ENCODE measurements at regions not wholly inside any gene's neighbourhood (a gene's known extent, or its start where the extent isn't known, plus 50 kb on each side); places are given as distances from the start of the nearest gene placed in this dataset.
A peak's percentile ranks its signal among the peaks of the same experiment; 100 is the strongest.

DNA sequence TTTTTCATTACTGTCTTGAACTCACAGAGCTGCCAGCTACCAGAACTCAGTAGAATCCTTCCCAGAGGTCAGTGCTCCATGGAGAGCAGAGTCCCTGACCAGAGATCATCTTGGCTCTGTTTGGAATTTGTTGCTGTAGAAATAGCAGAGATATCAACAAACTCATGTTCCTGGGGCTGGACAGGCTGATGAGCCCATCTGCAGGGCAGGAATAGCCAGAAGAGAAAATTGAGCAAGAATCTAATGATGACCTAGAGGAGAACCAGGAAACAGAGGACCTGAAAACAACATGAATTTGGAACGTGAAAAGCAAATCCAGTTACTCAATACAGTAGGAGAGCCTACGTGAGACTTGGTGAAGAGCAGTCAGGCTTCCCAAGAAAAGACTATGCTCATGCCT, 437.8 kb downstream of the PLK2 start:
- Histone ChIP-seq H3K36me3 (ENCODE audit: insufficient read depth, low read length) (no peaks in the 10 kb centered on the region), H3K9ac (ENCODE audit: low read length) (no peak overlapping the region), H2AFZ (ENCODE audit: low read depth, low read length) (peak overlapping the region; percentile 9), H3K79me2 (ENCODE audit: insufficient read depth, low read length) (no peaks in the 10 kb centered on the region), H3K9me3 (ENCODE audit: insufficient read depth, low read depth, low read length) (no peaks in the 10 kb centered on the region), H3K27ac (ENCODE audit: low read depth, low read length) (no peak overlapping the region), H3K4me2 (ENCODE audit: low read length) (no peak overlapping the region), H3K4me3 (ENCODE audit: insufficient read depth, low read depth, low read length) (no peak overlapping the region), H4K20me1 (ENCODE audit: insufficient read depth, low read length) (no peaks in the 10 kb centered on the region), H3K4me1 (ENCODE audit: insufficient read depth, low read length) (no peaks in the 10 kb centered on the region), H3K27me3 (ENCODE audit: insufficient read depth, low read length) (no peaks in the 10 kb centered on the region)
- TF ChIP-seq EZH2 (IDR thresholded peaks at IDR 0.05; ENCODE audit: insufficient read depth, low read length) = no peak
- TF ChIP-seq, protein P1, sequence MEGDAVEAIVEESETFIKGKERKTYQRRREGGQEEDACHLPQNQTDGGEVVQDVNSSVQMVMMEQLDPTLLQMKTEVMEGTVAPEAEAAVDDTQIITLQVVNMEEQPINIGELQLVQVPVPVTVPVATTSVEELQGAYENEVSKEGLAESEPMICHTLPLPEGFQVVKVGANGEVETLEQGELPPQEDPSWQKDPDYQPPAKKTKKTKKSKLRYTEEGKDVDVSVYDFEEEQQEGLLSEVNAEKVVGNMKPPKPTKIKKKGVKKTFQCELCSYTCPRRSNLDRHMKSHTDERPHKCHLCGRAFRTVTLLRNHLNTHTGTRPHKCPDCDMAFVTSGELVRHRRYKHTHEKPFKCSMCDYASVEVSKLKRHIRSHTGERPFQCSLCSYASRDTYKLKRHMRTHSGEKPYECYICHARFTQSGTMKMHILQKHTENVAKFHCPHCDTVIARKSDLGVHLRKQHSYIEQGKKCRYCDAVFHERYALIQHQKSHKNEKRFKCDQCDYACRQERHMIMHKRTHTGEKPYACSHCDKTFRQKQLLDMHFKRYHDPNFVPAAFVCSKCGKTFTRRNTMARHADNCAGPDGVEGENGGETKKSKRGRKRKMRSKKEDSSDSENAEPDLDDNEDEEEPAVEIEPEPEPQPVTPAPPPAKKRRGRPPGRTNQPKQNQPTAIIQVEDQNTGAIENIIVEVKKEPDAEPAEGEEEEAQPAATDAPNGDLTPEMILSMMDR (IDR thresholded peaks at IDR 0.05; ENCODE audit: insufficient read depth, low read depth, low read length) = no peak
- H3K36me3 Mint-ChIP-seq (ENCODE audit: low read depth, unreplicated experiment) = no peaks in the 10 kb centered on the region
- no peak for FAIRE-seq
- no peaks in the 10 kb centered on the region for H3K4me1 Mint-ChIP-seq (ENCODE audit: low read depth, unreplicated experiment)
- no peak overlapping the region for H3K4me3 Mint-ChIP-seq (ENCODE audit: unreplicated experiment)
- peaks cover 1% of the 10 kb centered on the region for H3K27me3 Mint-ChIP-seq (ENCODE audit: low read depth, unreplicated experiment)
- H3K9me3 Mint-ChIP-seq (ENCODE audit: unreplicated experiment) = no peaks in the 10 kb centered on the region
- DNase-seq (ENCODE audit: low read depth) = no peak
- no peak overlapping the region for H3K27ac Mint-ChIP-seq (ENCODE audit: unreplicated experiment)

DNA sequence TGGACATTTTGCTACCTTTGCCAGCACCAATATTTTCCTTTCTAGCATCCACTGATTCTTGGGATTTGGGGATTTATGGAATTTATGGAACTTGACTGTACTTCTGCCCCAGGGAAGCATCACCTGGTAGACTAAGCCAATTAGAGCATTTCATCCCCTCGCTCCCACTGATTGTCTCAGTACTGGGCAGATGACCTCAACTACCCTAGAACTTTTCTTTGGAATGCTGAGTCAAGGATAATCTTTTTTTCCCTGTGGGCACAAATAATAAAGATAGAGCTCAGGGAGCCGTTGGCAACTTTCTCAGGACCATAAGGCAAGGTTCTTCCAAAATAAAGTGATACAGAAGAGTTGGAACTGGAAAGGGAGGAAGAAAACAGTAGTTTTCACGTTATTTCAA, 438.4 kb downstream of the PLK2 start:
- Mint-ChIP-seq H3K4me1 (ENCODE audit: low read depth, unreplicated experiment) (no peaks in the 10 kb centered on the region), H3K9me3 (ENCODE audit: unreplicated experiment) (no peaks in the 10 kb centered on the region), H3K4me3 (ENCODE audit: unreplicated experiment) (no peak overlapping the region), H3K27ac (ENCODE audit: unreplicated experiment) (no peak overlapping the region), H3K36me3 (ENCODE audit: low read depth, unreplicated experiment) (no peaks in the 10 kb centered on the region), H3K27me3 (ENCODE audit: low read depth, unreplicated experiment) (peaks cover 1% of the 10 kb centered on the region)
- no peaks in the 10 kb centered on the region for H3K36me3 ChIP-seq (ENCODE audit: insufficient read depth, low read length)
- H3K79me2 ChIP-seq (ENCODE audit: insufficient read depth, low read length) = no peaks in the 10 kb centered on the region
- no peak for FAIRE-seq
- no peaks in the 10 kb centered on the region for H3K27me3 ChIP-seq (ENCODE audit: insufficient read depth, low read length)
- TF ChIP-seq, protein P1 (IDR thresholded peaks at IDR 0.05; ENCODE audit: insufficient read depth, low read depth, low read length) = no peak
- TF ChIP-seq EZH2 (IDR thresholded peaks at IDR 0.05; ENCODE audit: insufficient read depth, low read length) = no peak
- no peak overlapping the region for H3K4me3 ChIP-seq (ENCODE audit: insufficient read depth, low read depth, low read length)
- H3K4me1 ChIP-seq (ENCODE audit: insufficient read depth, low read length) = no peaks in the 10 kb centered on the region
- H3K4me2 ChIP-seq (ENCODE audit: low read length) = no peak overlapping the region
- H3K27ac ChIP-seq (ENCODE audit: low read depth, low read length) = no peak overlapping the region
- H3K9me3 ChIP-seq (ENCODE audit: insufficient read depth, low read depth, low read length) = no peaks in the 10 kb centered on the region
- no peaks in the 10 kb centered on the region for H4K20me1 ChIP-seq (ENCODE audit: insufficient read depth, low read length)
- no peak overlapping the region for H3K9ac ChIP-seq (ENCODE audit: low read length)
- no peak for DNase-seq (ENCODE audit: low read depth)
- H2AFZ ChIP-seq (ENCODE audit: low read depth, low read length) = no peak overlapping the region

DNA sequence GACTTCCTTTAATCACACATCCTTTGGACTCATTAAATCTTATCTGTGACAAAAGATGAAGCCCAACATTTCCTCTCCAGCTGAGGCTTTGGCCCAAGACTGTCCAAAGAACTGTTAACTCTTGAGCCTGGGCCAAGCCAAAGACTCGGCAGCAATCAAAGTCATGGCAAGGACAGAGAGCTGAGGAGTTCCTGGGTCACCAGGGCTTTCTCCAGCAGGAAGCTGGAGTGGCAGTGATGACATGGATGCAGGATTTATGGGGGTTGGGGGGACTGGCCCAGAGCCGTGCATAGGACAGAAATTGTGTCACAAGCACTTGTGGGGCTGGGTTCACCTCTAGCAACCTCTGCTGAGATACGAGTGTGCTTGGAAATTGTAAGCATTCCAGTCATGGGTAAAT, 440.3 kb downstream of the PLK2 start:
- Histone ChIP-seq H3K9me3 (ENCODE audit: insufficient read depth, low read depth, low read length) (no peaks in the 10 kb centered on the region), H3K4me2 (ENCODE audit: low read length) (no peak overlapping the region), H3K27me3 (ENCODE audit: insufficient read depth, low read length) (no peaks in the 10 kb centered on the region), H4K20me1 (ENCODE audit: insufficient read depth, low read length) (no peaks in the 10 kb centered on the region), H3K27ac (ENCODE audit: low read depth, low read length) (no peak overlapping the region), H3K9ac (ENCODE audit: low read length) (no peak overlapping the region), H2AFZ (ENCODE audit: low read depth, low read length) (no peak overlapping the region), H3K4me3 (ENCODE audit: insufficient read depth, low read depth, low read length) (no peak overlapping the region), H3K4me1 (ENCODE audit: insufficient read depth, low read length) (no peaks in the 10 kb centered on the region), H3K79me2 (ENCODE audit: insufficient read depth, low read length) (no peaks in the 10 kb centered on the region), H3K36me3 (ENCODE audit: insufficient read depth, low read length) (no peaks in the 10 kb centered on the region)
- no peak overlapping the region for H3K4me3 Mint-ChIP-seq (ENCODE audit: unreplicated experiment)
- FAIRE-seq = no peak
- TF ChIP-seq, protein P1 (IDR thresholded peaks at IDR 0.05; ENCODE audit: insufficient read depth, low read depth, low read length) = no peak
- no peak for TF ChIP-seq EZH2 (IDR thresholded peaks at IDR 0.05; ENCODE audit: insufficient read depth, low read length)
- H3K4me1 Mint-ChIP-seq (ENCODE audit: low read depth, unreplicated experiment) = no peaks in the 10 kb centered on the region
- H3K27ac Mint-ChIP-seq (ENCODE audit: unreplicated experiment) = no peak overlapping the region
- H3K27me3 Mint-ChIP-seq (ENCODE audit: low read depth, unreplicated experiment) = peaks cover 1% of the 10 kb centered on the region
- DNase-seq (ENCODE audit: low read depth) = peak; percentile 8
- no peaks in the 10 kb centered on the region for H3K9me3 Mint-ChIP-seq (ENCODE audit: unreplicated experiment)
- H3K36me3 Mint-ChIP-seq (ENCODE audit: low read depth, unreplicated experiment) = no peaks in the 10 kb centered on the region
